Retina (tissue), 1 donor: ENCODE measurements at regions not wholly inside any gene's neighbourhood (a gene's known extent, or its start where the extent isn't known, plus 50 kb on each side); places are given as distances from the start of the nearest gene placed in this dataset.

ENCODE experiments used
- DNase-seq: peaks from one replicate; pipeline ENCODE4 v3.0.0-alpha.2; 2016

- DNase-seq = no peak
These were observed 251.8 kb upstream of the MKI67 start for GRCh38 chr10:128377988-128378387.

- DNase-seq = no peak
These were observed 254.7 kb upstream of the MKI67 start for GRCh38 chr10:128380946-128381345.

- DNase-seq = no peak
These were observed 256.0 kb upstream of the MKI67 start for GRCh38 chr10:128382225-128382624.

DNA sequence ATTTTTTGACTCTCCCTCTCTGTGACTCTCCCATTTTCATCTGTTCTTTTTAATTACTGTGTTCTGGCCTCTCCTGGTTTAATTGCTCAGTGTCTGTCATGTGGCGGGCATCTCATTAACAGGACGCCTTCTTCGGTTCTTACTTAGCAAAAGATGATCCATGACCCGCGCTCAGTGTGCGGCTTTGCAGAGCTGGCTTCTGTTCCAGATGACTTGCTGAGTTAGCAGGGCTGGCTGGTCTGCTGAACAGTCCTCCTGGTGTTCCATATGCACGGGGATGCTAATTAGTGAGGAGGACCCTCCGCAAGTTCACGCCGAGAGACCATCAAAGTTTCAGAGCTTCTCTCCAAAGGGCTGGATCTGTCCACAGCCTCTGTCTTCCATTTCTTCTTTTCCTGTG, 258.6 kb upstream of the MKI67 start:
- peak; percentile 23 for DNase-seq

- DNase-seq = no peak
These were observed 260.0 kb upstream of the MKI67 start for GRCh38 chr10:128386231-128386630.

DNA sequence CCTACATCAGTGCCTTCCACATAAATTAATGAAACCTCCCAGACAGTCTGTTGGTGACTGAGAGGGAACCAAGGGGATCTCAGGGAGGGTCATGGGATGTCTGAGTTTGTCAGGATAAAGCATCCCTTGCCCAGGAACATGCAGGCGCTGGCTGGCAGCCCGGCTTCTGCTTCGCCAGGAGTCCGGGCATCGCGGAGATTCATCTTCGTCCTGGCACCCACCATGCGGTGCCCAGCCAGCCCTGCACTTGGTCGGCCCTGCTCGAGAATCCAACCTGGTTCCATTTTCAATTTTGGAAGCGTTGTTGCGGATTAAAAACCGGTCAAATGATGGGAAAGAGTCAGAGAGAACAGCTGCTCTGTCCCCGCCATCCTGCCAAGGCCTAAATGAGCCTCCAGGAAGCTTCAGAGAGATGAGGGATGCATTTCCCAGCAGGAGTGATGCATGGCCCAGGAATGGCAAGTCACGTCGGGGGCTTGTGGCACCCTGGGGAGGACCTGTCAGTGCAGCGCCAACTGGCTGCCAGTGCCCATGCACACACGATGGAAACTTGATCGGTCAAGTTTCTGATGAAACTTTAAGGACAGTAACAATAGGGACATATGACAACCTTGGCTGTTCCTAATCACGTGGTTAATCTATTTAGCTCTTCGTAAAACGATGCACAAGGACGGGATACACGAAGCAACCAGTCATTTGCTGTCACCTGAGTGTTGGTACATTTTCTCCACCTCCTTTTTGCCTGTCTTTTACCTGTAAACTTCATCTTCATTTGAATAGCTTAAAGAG, 260.8 kb upstream of the MKI67 start:
- no peak for DNase-seq

GRCh38 chr10:128390596-128390995, 264.4 kb upstream of the MKI67 start:
- DNase-seq = no peak

DNA sequence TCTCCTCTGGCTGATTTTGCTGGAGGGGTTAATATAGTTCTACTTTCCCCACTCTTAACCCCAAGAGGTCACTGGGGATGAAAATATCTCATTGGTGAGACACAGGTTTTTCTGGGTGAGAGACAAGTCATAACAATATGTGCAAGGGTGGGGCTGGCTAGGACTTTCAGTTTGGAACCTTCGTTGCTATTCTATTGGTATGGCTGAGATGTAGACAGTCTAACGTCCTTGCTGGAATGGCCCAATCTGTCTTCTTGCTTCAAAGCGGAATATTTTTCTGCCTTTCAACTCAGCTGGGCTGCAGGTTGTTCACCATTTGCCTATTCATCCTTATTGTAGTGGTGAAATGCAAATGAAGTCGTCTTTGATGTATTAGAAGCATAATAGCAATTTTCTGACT, 267.3 kb upstream of the MKI67 start:
- no peak for DNase-seq

DNA sequence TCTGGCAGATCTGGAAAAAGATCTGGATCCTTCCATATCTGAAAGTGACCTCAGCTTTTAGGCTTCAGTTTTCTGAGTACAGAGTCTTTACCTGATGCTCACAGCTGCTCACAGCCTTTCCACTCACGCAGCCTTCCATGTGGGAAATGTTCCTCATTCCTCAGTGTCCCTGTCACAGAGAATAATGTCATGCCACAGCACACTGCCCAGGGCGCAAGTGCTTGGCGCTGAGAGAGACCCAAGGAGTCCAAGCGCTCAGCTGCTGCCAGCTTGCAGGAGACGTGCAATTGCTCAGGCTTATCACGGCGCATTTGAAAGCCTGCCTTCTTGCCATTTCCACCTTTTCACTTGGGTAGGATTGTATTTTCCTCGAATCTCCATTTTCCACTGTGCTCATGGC, 271.9 kb upstream of the MKI67 start:
- peak; percentile 45 for DNase-seq

GRCh38 chr10:128398999-128399398, 272.8 kb upstream of the MKI67 start:
- no peak for DNase-seq

- no peak for DNase-seq
These were observed 274.3 kb upstream of the MKI67 start for GRCh38 chr10:128400564-128400963.

GRCh38 chr10:128405450-128405849, 279.2 kb upstream of the MKI67 start:
- DNase-seq = no peak

DNA sequence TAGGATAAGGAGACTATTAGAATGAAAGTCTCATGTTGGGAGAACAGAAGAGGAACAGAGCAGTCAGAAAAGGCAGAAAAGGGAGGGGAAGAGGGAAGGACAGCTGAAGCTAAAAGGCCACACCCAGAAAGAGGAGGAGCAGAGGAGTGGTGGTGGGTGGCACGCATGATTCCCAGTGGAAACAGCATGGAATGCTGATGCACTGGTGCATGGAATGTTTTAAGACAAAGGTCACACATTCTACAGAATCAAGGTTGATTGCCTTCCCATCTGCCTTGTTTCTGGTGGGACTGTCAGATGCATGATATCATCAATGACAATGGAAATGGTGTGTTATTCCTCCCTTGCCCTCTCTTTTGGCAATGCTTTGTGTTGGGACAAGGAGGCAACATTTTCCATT, 285.4 kb upstream of the MKI67 start:
- no peak for DNase-seq

DNA sequence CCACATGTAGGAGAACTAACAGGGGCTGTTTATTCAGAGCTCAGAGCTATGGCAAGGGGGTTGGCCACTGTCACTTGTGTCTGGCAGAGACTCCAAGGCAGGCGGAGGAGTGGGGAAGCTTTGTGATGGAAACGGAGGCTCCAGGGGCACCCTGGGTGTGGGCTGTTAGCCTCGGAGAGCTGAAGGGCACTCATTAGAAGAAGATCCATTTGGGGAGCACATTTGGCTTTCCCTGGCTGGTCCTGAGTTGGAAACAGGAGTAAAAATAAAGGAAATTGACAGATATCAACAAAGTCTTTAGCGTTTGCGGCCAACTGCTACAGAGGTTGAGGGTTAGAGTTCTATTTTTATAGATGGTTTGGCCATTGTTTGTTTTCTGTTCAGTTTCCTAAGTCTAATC, 288.3 kb upstream of the MKI67 start:
- no peak for DNase-seq

DNA sequence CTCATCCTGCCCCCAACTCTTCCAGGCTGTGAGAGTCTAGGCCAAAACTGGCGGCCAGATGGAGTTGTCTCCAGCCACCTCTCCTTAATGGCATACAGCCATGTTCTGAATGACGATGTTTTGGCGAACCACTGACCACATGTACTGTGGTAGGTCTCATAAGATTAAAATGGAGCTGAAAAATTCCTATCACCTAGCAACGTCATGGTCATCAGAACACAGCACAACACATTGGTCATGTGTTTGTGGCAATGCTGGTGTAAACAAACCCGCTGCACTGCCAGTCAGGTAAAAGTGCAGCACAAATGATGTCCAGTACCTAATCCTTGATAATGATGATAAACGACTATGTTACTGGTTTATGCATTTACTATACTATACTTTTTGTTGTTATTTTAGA, 290.0 kb upstream of the MKI67 start:
- no peak for DNase-seq

GRCh38 chr10:128417826-128418225, 291.6 kb upstream of the MKI67 start:
- DNase-seq = no peak

DNA sequence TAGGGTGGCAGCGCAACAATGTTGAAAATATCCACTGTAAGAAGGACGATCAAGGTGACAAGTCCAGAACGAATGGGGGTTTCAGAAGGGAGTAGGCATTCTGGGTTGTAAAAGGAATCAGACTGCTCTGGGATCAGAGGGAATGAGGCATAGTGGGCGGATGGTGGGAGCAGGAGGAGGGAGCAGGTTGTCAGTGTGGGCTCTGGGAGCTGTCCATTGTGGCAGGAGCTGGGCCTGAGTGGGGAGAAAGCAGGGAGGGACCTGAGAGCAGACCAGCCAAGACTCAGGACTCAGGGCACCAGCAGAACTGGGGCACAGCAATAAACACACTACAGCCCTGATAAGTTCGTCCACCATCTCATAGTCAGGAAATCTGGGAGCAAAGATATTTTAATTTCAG, 292.6 kb upstream of the MKI67 start:
- DNase-seq = no peak

GRCh38 chr10:128419466-128420019, 293.3 kb upstream of the MKI67 start:
- no peak for DNase-seq

GRCh38 chr10:128420623-128421022, 294.4 kb upstream of the MKI67 start:
- DNase-seq = no peak

GRCh38 chr10:128421371-128422160, 295.3 kb upstream of the MKI67 start:
- no peak for DNase-seq

DNA sequence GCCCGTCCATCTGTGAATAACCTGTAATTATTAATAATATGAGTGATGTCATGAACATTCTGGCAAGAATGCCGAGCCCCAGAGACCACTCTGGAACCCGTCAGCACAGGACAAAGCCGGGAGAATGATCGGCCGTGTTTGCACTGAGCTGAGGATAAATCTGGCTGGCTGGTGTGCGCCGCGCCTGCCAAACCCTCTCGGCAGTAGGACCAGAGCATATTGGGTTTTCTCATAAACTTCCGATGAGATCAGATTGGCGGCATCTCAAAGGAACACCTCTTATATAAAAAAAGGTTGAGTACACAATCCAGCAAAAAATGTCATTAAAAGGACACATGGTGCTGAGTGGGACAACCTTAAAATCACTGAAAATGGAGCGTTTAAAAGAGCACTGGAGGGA, 296.0 kb upstream of the MKI67 start:
- DNase-seq = peak; percentile 29

DNA sequence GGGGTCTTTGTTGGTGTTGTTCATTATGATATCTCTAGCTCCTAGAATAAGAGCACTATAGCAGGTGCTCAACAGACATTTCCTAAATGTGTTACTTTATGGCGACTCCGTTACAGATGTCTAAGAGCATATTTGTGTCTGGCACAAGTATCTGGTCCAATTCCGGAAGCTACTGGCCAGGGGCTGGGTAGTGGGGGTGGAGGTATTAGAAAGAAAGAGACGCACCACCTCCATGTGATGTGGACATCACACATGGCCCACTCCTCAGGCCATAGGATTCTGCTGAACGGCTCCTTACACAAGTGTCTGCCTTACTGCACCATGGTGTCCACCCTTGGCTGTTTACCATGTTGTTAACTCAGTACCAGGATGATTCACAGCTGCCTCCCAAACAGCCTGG, 296.8 kb upstream of the MKI67 start:
- DNase-seq = no peak

GRCh38 chr10:128429321-128429720, 303.1 kb upstream of the MKI67 start:
- DNase-seq = no peak
